M059J (cell line): ENCODE measurements at regions not wholly inside any gene's neighbourhood (a gene's known extent, or its start where the extent isn't known, plus 50 kb on each side); places are given as distances from the start of the nearest gene placed in this dataset.
"Not testable (repeated sequence)": the region's sequence is repeated elsewhere in the genome, so short reads cannot be mapped to it uniquely, and the experiment has no call there.

Source experiments
- DNase-seq: peaks from one replicate; pipeline ENCODE4 v3.0.0-alpha.2; 2012; ENCODE audit warnings: low read depth

- no peak for DNase-seq
These were observed 841.0 kb downstream of the RNF144A start for GRCh38 chr2:7758073-7758759.

DNA sequence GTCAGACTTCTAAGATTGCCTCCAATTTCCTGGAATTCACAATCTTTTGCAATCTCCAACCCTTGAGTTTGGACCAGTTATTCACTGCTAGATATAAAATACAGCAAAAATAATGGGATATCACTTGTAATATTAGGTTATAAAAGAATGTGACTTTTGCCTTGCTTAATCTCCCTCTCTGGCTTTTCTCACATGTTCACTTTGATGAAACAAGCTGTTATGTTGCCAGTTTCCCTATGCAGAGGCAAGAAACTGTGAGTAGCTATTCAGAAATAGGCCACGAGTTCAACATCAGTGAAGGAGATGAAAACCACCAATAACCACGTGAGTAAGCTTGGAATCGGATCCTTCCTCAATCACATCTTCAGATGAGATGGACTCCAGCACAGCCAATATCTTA, 842.7 kb downstream of the RNF144A start:
- no peak for DNase-seq

GRCh38 chr2:7763418-7763817, 846.2 kb downstream of the RNF144A start:
- not testable (repeated sequence) for DNase-seq

DNA sequence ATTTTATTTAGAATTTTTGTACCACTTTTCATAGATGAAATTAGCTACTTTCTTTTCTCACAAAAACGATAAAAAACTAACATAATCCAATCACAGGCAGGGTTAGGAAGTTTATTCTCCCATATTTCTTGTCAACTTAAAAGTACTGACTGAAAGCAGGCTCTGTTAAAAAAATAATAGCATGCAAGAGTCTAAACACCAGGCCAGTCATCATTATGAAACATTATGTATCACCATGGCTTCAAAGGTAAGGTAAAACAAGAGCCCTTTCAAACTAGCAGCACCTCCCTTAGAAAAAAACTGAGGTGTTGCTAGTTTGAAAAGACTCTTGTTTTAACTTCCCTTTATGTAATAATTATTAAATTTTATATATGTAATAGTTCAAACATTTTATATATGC, 848.0 kb downstream of the RNF144A start:
- no peak for DNase-seq

GRCh38 chr2:7766088-7766722, 849.0 kb downstream of the RNF144A start:
- DNase-seq: no peak

GRCh38 chr2:7766978-7767565, 849.9 kb downstream of the RNF144A start:
- DNase-seq: no peak

- DNase-seq: no peak
These were observed 850.7 kb downstream of the RNF144A start for GRCh38 chr2:7767902-7768301.

DNA sequence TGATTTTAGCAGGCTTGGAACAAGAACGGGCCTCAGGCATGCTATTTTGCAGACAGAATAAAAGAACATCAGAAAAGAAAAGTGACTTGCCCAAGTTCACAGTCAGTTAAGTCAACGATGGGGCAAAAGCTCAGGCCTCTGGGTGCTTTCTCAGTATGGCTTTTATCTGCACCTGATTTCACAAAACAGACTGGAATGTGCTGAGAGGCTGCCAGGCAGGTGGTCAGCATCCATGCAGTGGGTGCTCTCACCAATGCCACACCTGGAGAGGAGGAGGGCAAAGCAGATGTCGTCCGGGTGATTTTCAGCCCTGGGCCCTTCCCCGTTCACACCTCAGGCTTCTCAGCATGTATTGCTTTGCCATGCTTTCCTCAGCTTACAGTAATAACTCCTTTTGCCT, 854.6 kb downstream of the RNF144A start:
- DNase-seq: no peak

GRCh38 chr2:7773362-7774360, 856.4 kb downstream of the RNF144A start:
- no peak for DNase-seq

GRCh38 chr2:7774481-7774880, 857.3 kb downstream of the RNF144A start:
- DNase-seq: no peak

- DNase-seq: no peak
These were observed 860.5 kb downstream of the RNF144A start for GRCh38 chr2:7777668-7778067.

DNA sequence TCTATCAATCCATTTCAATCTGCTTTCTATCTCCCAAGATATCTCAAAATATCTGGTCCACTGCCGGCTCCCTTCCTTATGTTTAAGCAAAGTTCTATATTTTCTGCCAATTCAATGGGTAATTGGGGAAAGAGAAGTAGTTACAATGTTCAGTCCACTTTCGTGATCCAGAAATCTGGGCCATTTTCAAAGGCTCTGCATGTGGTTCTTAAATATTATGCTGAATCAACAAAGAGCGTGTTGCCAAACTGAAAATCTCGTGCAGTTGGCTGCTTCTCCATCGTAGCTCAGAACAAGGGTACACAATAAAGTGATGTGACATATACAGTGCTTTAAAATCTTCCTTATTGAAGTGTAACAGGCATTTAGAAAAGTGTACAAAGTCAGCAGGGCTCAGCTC, 863.1 kb downstream of the RNF144A start:
- DNase-seq: no peak

GRCh38 chr2:7785700-7786099, 868.5 kb downstream of the RNF144A start:
- no peak for DNase-seq

DNA sequence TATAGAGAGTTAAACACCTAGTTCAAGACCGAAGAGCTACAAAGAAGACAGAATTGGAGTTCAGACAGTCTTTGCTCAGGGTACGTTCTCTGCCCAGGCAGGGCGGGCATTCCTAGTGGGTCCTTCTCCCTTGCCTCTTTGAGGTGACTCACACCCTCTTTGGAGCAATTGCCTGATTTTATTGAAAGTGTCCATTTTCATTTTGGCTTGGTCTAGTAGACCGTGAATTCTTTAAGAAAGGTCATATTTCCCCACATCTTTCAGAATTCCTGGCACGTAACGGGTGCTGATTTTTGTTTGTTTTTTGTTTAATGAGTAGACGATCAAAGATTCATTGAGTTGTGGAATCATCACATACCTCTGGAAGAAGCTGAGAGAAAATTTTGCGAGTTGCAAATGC, 871.5 kb downstream of the RNF144A start:
- no peak for DNase-seq

- DNase-seq: no peak
These were observed 874.9 kb downstream of the RNF144A start for GRCh38 chr2:7792031-7792651.

GRCh38 chr2:7795778-7796563, 878.8 kb downstream of the RNF144A start:
- no peak for DNase-seq

GRCh38 chr2:7800031-7800430, 881.8 kb upstream of the ID2 start:
- DNase-seq: no peak

- DNase-seq: no peak
These were observed 880.6 kb upstream of the ID2 start for GRCh38 chr2:7801212-7801611.

GRCh38 chr2:7803515-7803914, 878.3 kb upstream of the ID2 start:
- no peak for DNase-seq

- DNase-seq: no peak
These were observed 872.2 kb upstream of the ID2 start for GRCh38 chr2:7809640-7810039.

- no peak for DNase-seq
These were observed 870.8 kb upstream of the ID2 start for GRCh38 chr2:7811073-7811472.
